Smooth muscle cell (in vitro differentiated cells): ENCODE measurements at regions not wholly inside any gene's neighbourhood (a gene's known extent, or its start where the extent isn't known, plus 50 kb on each side); places are given as distances from the start of the nearest gene placed in this dataset.

ENCODE experiments used
- DNase-seq: peaks from one replicate; lab custom pipeline; 2025; ENCODE audit not compliant: unreplicated experiment; lab: John Stamatoyannopoulos, UW
- H2AFZ ChIP-seq: fragments of 200-600 bp; sonication (generic); 2 replicates; pipeline ENCODE4 v1.6.0; 2016; ENCODE audit warnings: antibody characterized with exemption, low read depth, mild to moderate bottlenecking
- H3F3A ChIP-seq: fragments of 200-600 bp; sonication (generic); 2 replicates; pipeline ENCODE4 v1.6.0; 2017; ENCODE audit warnings: antibody characterized with exemption, low read depth
- H3K27ac ChIP-seq: fragments of 200-600 bp; sonication (generic); 2 replicates; pipeline ENCODE4 v1.5.1; 2016; ENCODE audit warnings: low read depth, mild to moderate bottlenecking
- H3K27me3 ChIP-seq: fragments of 200-600 bp; sonication (generic); 2 replicates; pipeline ENCODE4 v1.6.1; 2016; ENCODE audit warnings: low read depth, mild to moderate bottlenecking
- H3K36me3 ChIP-seq: fragments of 200-600 bp; sonication (generic); 2 replicates; pipeline ENCODE4 v1.5.1; 2016; ENCODE audit warnings: low read depth
- H3K4me1 ChIP-seq: fragments of 200-600 bp; sonication (generic); 2 replicates; pipeline ENCODE4 v1.5.1; 2016; ENCODE audit warnings: low read depth
- H3K4me2 ChIP-seq: fragments of 200-600 bp; sonication (generic); 2 replicates; pipeline ENCODE4 v1.6.0; 2016; ENCODE audit warnings: mild to moderate bottlenecking
- H3K4me3 ChIP-seq: fragments of 200-600 bp; sonication (generic); 2 replicates; pipeline ENCODE4 v1.5.1; 2016; ENCODE audit warnings: mild to moderate bottlenecking
- H3K79me2 ChIP-seq: fragments of 200-600 bp; sonication (generic); 2 replicates; pipeline ENCODE4 v1.6.0; 2016; ENCODE audit warnings: low read depth, mild to moderate bottlenecking
- H3K9ac ChIP-seq: fragments of 200-600 bp; sonication (generic); 2 replicates; pipeline ENCODE4 v1.6.0; 2016; ENCODE audit warnings: low read depth
- H3K9me3 ChIP-seq: fragments of 200-600 bp; sonication (generic); replicated peaks from 2 replicates; pipeline ENCODE4 v1.5.1; 2016; ENCODE audit warnings: low read depth
- H4K20me1 ChIP-seq: fragments of 200-600 bp; sonication (generic); 2 replicates; pipeline ENCODE4 v1.6.0; 2016; ENCODE audit warnings: low read depth
- WGBS: methylation state at CpG from one replicate; pipeline ENCODE4 v1.1.7; 2016; ENCODE audit warnings: low lambda C conversion rate; 5-methylcytosine and 5-hydroxymethylcytosine counted together
- TF ChIP-seq, protein P1 (sequence below): fragments of 200-600 bp; sonication (generic); IDR thresholded peaks from 2 replicates; pipeline ENCODE4 v1.5.1; 2017; ENCODE audit warnings: borderline replicate concordance, mild to moderate bottlenecking, antibody characterized with exemption; ENCODE audit not compliant: insufficient read depth, poor library complexity, severe bottlenecking

DNA sequence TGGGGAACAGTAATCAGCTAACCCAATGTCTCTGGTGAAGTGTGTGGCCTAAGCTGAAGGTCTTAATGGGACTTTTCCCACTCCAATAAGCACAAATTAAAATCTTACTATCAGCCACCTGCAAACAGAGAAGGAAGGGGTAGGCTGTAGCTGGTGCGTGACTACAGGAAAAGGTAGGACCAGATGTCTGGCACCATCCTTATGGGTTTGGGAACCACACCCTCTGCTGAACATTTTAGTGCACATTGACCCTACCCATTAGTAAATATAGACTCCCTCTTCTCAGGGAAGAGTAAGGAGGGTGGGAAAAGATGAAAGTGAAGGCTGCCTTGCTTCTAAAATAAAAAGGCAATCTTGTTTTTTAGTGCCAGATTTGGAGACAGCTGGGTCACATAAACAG lies 602.8 kb downstream of the FAT4 start:
- TF ChIP-seq, protein P1, sequence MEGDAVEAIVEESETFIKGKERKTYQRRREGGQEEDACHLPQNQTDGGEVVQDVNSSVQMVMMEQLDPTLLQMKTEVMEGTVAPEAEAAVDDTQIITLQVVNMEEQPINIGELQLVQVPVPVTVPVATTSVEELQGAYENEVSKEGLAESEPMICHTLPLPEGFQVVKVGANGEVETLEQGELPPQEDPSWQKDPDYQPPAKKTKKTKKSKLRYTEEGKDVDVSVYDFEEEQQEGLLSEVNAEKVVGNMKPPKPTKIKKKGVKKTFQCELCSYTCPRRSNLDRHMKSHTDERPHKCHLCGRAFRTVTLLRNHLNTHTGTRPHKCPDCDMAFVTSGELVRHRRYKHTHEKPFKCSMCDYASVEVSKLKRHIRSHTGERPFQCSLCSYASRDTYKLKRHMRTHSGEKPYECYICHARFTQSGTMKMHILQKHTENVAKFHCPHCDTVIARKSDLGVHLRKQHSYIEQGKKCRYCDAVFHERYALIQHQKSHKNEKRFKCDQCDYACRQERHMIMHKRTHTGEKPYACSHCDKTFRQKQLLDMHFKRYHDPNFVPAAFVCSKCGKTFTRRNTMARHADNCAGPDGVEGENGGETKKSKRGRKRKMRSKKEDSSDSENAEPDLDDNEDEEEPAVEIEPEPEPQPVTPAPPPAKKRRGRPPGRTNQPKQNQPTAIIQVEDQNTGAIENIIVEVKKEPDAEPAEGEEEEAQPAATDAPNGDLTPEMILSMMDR, result no peak
- Histone ChIP-seq H3K79me2 (no peaks in the 10 kb centered on the region), H3K9me3 (no peaks in the 10 kb centered on the region), H4K20me1 (no peaks in the 10 kb centered on the region), H3K4me3 (no peak overlapping the region), H3K9ac (no peak overlapping the region), H3K4me2 (no peak overlapping the region), H3K27me3 (no peaks in the 10 kb centered on the region), H3K4me1 (no peaks in the 10 kb centered on the region), H3F3A (no peaks in the 10 kb centered on the region), H3K27ac (no peak overlapping the region), H3K36me3 (no peaks in the 10 kb centered on the region), H2AFZ (no peak overlapping the region)
- DNase-seq, result no peak
- WGBS, result 100% methylated on average over 1 of the region's 1 CpG

DNA sequence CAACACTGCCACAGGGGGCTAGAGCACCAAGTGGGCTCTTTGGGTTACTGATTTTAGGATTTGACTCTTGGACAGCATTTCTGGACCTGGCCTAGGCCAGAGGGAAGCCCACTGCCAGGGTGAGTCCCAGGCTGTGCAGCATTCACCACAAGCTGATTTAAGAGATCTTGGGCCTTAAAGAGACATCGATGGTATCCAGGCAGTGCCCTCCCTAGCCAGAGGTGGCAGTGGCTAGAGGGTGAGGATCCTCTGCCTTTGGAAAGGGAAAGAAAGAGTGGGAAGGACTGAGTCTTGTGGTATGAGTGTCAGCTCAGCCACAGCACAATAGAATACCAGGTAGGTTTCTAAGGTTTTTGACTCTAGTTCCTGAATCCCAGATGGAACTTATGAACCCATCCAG lies 613.9 kb downstream of the FAT4 start:
- H3K4me3 ChIP-seq, result no peak overlapping the region

DNA sequence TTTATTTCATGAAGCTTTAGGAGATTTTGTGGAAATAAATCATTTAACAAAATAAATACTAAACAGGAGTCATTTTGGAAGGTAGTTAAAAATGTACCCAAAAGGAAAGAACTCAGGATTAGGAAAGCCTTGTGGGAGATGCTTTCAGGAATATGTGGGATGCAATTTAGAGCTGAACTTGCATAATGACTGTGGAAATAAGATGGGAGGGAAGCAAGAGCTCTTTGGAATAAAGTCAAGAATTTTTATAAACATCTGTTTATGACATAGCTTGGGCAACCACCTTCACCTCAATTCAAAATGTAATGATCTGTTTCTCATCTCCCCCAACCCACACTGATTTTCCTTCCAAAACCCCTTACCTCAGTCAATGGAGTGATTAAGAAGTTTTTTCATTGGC lies 623.8 kb downstream of the FAT4 start:
- H3K27ac ChIP-seq, result no peak overlapping the region
- H3K4me2 ChIP-seq, result no peak overlapping the region
- no peak overlapping the region for H3K9ac ChIP-seq
- TF ChIP-seq, protein P1, result no peak
- H4K20me1 ChIP-seq, result no peaks in the 10 kb centered on the region
- no peak overlapping the region for H2AFZ ChIP-seq
- no peak overlapping the region for H3K4me3 ChIP-seq
- no peaks in the 10 kb centered on the region for H3K4me1 ChIP-seq
- no peak for DNase-seq
- no peaks in the 10 kb centered on the region for H3K27me3 ChIP-seq
- peaks cover 11% of the 10 kb centered on the region for H3K9me3 ChIP-seq
- peaks cover 5% of the 10 kb centered on the region for H3F3A ChIP-seq
- no peaks in the 10 kb centered on the region for H3K79me2 ChIP-seq
- no peaks in the 10 kb centered on the region for H3K36me3 ChIP-seq

More for the DNA sequence above, 613.9 kb downstream of the FAT4 start:
- no peak for DNase-seq
- Histone ChIP-seq H3K36me3 (no peaks in the 10 kb centered on the region), H4K20me1 (no peaks in the 10 kb centered on the region), H3K27me3 (no peaks in the 10 kb centered on the region), H2AFZ (no peak overlapping the region), H3K9me3 (peaks cover 4% of the 10 kb centered on the region), H3K79me2 (no peaks in the 10 kb centered on the region), H3K27ac (no peak overlapping the region), H3K4me2 (no peak overlapping the region), H3F3A (no peaks in the 10 kb centered on the region), H3K4me1 (no peaks in the 10 kb centered on the region), H3K9ac (no peak overlapping the region)
- WGBS, result 92% methylated on average over 1 of the region's 1 CpG
- TF ChIP-seq, protein P1, result no peak

DNA sequence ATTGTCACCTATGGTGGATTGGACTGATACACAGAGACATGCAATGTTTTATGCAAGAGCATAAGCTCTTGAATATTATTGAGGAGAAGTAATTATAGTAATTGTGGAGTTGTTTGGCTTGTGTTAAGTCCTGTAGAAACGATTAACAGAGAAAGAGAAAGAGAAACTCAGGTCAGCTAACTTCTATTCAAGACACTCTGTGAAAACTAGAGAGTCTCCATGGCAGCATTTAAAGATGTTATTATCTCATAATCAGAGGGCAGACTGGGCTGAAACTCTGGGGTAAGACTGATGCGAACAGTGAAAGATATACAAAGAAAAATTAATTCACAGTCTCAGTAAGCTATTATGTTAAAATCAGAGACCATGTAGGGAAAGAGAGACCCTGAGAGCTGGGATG lies 625.7 kb downstream of the FAT4 start:
- peaks cover 5% of the 10 kb centered on the region for H3F3A ChIP-seq
- TF ChIP-seq, protein P1, result no peak
- no peaks in the 10 kb centered on the region for H3K27me3 ChIP-seq
- no peak overlapping the region for H3K4me2 ChIP-seq
- no peak for DNase-seq
- no peaks in the 10 kb centered on the region for H3K36me3 ChIP-seq
- no peak overlapping the region for H3K27ac ChIP-seq
- H3K9me3 ChIP-seq, result no peaks in the 10 kb centered on the region
- WGBS, result 68% methylated on average over 2 of the region's 2 CpGs
- H3K79me2 ChIP-seq, result no peaks in the 10 kb centered on the region
- H3K9ac ChIP-seq, result no peak overlapping the region
- no peaks in the 10 kb centered on the region for H3K4me1 ChIP-seq
- H4K20me1 ChIP-seq, result no peaks in the 10 kb centered on the region
- no peak overlapping the region for H2AFZ ChIP-seq
- H3K4me3 ChIP-seq, result no peak overlapping the region
